Loucy (cell line): ENCODE measurements at regions not wholly inside any gene's neighbourhood (a gene's known extent, or its start where the extent isn't known, plus 50 kb on each side); places are given as distances from the start of the nearest gene placed in this dataset.

Experiments
- EZH2phosphoT487 ChIP-seq: fragments of 200-600 bp; IDR thresholded peaks from 2 replicates; pipeline ENCODE4 v1.6.1; 2018; ENCODE audit warnings: antibody characterized with exemption, mild to moderate bottlenecking, moderate library complexity, borderline replicate concordance
- TF ChIP-seq, protein P1 (sequence below): fragments of 200-600 bp; sonication (generic); conservative IDR thresholded peaks from 2 replicates; pipeline ENCODE4 v1.5.1; 2014; ENCODE audit warnings: mild to moderate bottlenecking, antibody characterized with exemption, low read length

- TF ChIP-seq, protein P1, sequence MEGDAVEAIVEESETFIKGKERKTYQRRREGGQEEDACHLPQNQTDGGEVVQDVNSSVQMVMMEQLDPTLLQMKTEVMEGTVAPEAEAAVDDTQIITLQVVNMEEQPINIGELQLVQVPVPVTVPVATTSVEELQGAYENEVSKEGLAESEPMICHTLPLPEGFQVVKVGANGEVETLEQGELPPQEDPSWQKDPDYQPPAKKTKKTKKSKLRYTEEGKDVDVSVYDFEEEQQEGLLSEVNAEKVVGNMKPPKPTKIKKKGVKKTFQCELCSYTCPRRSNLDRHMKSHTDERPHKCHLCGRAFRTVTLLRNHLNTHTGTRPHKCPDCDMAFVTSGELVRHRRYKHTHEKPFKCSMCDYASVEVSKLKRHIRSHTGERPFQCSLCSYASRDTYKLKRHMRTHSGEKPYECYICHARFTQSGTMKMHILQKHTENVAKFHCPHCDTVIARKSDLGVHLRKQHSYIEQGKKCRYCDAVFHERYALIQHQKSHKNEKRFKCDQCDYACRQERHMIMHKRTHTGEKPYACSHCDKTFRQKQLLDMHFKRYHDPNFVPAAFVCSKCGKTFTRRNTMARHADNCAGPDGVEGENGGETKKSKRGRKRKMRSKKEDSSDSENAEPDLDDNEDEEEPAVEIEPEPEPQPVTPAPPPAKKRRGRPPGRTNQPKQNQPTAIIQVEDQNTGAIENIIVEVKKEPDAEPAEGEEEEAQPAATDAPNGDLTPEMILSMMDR = no peak
- no peak for TF ChIP-seq EZH2phosphoT487
Observed at GRCh38 chr5:118558871-118559270, 429.5 kb downstream of the DTWD2 start.
